Hepatocyte (in vitro differentiated cells): ENCODE measurements at regions not wholly inside any gene's neighbourhood (a gene's known extent, or its start where the extent isn't known, plus 50 kb on each side); places are given as distances from the start of the nearest gene placed in this dataset.

Experiments used
- DNase-seq: peaks from one replicate; pipeline ENCODE4 v3.0.0-alpha.2; 2016; ENCODE audit warnings: low spot score
- H2AFZ ChIP-seq: fragments of 200-600 bp; sonication (generic); 2 replicates; pipeline ENCODE4 v1.6.0; 2016; ENCODE audit warnings: antibody characterized with exemption, mild to moderate bottlenecking
- H3K27ac ChIP-seq: fragments of 200-600 bp; sonication (generic); 2 replicates; pipeline ENCODE4 v1.5.1; 2016; ENCODE audit warnings: mild to moderate bottlenecking
- H3K27me3 ChIP-seq: fragments of 200-600 bp; sonication (generic); 2 replicates; pipeline ENCODE4 v1.6.1; 2016
- H3K36me3 ChIP-seq: fragments of 200-600 bp; sonication (generic); replicated peaks from 2 replicates; pipeline ENCODE4 v1.5.1; 2016; ENCODE audit warnings: low read depth; ENCODE audit not compliant: insufficient read depth
- H3K4me1 ChIP-seq: fragments of 200-600 bp; sonication (generic); 2 replicates; pipeline ENCODE4 v1.5.1; 2016; ENCODE audit warnings: mild to moderate bottlenecking, moderate library complexity; ENCODE audit not compliant: insufficient read depth
- H3K4me2 ChIP-seq: fragments of 200-600 bp; sonication (generic); 2 replicates; pipeline ENCODE4 v1.6.0; 2016
- H3K4me3 ChIP-seq: fragments of 200-600 bp; sonication (generic); 2 replicates; pipeline ENCODE4 v1.5.1; 2016; ENCODE audit warnings: mild to moderate bottlenecking
- H3K79me2 ChIP-seq: fragments of 200-600 bp; sonication (generic); 2 replicates; pipeline ENCODE4 v1.6.0; 2017; ENCODE audit warnings: mild to moderate bottlenecking
- H3K9me2 ChIP-seq: fragments of 200-600 bp; sonication (generic); replicated peaks from 2 replicates; pipeline ENCODE4 v1.6.0; 2017; ENCODE audit warnings: mild to moderate bottlenecking; ENCODE audit not compliant: insufficient read depth
- H3K9me3 ChIP-seq: fragments of 200-600 bp; sonication (generic); 2 replicates; pipeline ENCODE4 v1.5.1; 2016; ENCODE audit warnings: low read depth, mild to moderate bottlenecking
- H4K20me1 ChIP-seq: fragments of 200-600 bp; sonication (generic); 2 replicates; pipeline ENCODE4 v1.6.0; 2016; ENCODE audit warnings: mild to moderate bottlenecking; ENCODE audit not compliant: insufficient read depth, poor library complexity, severe bottlenecking
- EZH2 ChIP-seq: fragments of 200-600 bp; sonication (generic); IDR thresholded peaks from 2 replicates; pipeline ENCODE4 v1.6.1; 2016; ENCODE audit warnings: antibody characterized with exemption, mild to moderate bottlenecking, borderline replicate concordance
- EZH2phosphoT487 ChIP-seq: fragments of 200-600 bp; sonication (generic); IDR thresholded peaks from one replicate; pipeline ENCODE4 v1.6.1; 2018; ENCODE audit warnings: antibody characterized with exemption, mild to moderate bottlenecking, low read depth, moderate library complexity; ENCODE audit not compliant: unreplicated experiment, severe bottlenecking
- WGBS: methylation state at CpG from one replicate; pipeline ENCODE4 v1.1.6; 2016; ENCODE audit warnings: low lambda C conversion rate; ENCODE audit errors: missing lambda C conversion rate; 5-methylcytosine and 5-hydroxymethylcytosine counted together
- TF ChIP-seq, protein P1 (sequence below): fragments of 200-600 bp; sonication (generic); IDR thresholded peaks from 2 replicates; pipeline ENCODE4 v1.5.1; 2016; ENCODE audit warnings: antibody characterized with exemption, mild to moderate bottlenecking; ENCODE audit not compliant: poor library complexity

- peaks cover 46% of the 10 kb centered on the region for H3K27me3 ChIP-seq
- H3K4me2 ChIP-seq = no peak overlapping the region
- no peaks in the 10 kb centered on the region for H3K9me2 ChIP-seq
- no peak overlapping the region for H3K27ac ChIP-seq
- H4K20me1 ChIP-seq = no peaks in the 10 kb centered on the region
- H3K9me3 ChIP-seq = no peaks in the 10 kb centered on the region
- DNase-seq = no peak
- no peaks in the 10 kb centered on the region for H3K36me3 ChIP-seq
- no peak overlapping the region for H2AFZ ChIP-seq
- no peaks in the 10 kb centered on the region for H3K79me2 ChIP-seq
- TF ChIP-seq, protein P1, sequence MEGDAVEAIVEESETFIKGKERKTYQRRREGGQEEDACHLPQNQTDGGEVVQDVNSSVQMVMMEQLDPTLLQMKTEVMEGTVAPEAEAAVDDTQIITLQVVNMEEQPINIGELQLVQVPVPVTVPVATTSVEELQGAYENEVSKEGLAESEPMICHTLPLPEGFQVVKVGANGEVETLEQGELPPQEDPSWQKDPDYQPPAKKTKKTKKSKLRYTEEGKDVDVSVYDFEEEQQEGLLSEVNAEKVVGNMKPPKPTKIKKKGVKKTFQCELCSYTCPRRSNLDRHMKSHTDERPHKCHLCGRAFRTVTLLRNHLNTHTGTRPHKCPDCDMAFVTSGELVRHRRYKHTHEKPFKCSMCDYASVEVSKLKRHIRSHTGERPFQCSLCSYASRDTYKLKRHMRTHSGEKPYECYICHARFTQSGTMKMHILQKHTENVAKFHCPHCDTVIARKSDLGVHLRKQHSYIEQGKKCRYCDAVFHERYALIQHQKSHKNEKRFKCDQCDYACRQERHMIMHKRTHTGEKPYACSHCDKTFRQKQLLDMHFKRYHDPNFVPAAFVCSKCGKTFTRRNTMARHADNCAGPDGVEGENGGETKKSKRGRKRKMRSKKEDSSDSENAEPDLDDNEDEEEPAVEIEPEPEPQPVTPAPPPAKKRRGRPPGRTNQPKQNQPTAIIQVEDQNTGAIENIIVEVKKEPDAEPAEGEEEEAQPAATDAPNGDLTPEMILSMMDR = no peak
- TF ChIP-seq EZH2 = no peak
- no peak for TF ChIP-seq EZH2phosphoT487
- H3K4me1 ChIP-seq = no peaks in the 10 kb centered on the region
- H3K4me3 ChIP-seq = no peak overlapping the region
These were observed 148.5 kb downstream of the DCLK3 start for GRCh38 chr3:36615861-36616260.

DNA sequence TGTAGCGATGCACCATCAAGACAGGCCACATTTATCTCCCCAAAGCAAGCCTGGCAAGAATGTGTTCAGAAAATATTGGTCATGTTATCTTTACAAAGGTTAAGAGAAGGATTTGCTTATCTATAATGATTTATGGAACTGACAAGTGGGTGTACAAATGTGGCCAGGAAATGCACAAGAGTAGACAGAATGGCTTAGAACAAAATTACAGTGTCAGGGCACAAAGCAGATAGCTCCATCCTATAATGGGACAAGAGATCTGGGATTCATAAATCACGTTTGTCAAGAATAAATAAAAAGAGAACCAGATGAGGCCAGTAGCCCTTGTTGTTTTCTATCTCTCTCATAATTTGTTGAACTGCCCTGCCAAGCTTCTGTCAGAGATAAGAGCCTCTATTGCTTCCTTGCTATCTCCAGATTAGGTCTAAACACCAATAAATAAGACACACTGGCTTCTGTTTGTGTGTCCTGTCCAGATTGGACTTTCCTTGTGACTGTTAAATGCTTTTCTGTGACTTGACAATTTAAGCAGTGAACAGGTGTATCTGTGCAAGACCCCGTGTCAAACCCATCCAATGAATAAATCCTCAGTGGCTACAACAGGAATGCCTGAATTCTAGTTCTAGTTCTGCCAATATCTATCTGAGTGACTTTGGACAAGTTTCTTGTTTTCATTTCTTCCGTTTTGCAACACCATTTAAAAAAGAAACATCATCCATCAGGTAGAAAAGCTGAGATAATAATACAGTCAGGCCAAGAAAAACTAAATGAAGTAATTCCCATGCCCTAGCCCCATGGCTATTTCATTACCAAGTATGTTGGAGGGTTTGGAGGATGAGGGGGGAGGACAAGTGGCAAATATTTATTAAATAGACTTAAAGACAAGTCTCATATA is 157.2 kb downstream of the DCLK3 start:
- Histone ChIP-seq H2AFZ (no peak overlapping the region), H3K9me3 (no peaks in the 10 kb centered on the region), H3K4me1 (no peaks in the 10 kb centered on the region), H3K27me3 (peaks cover 57% of the 10 kb centered on the region), H3K9me2 (no peaks in the 10 kb centered on the region), H4K20me1 (no peaks in the 10 kb centered on the region), H3K79me2 (no peaks in the 10 kb centered on the region), H3K36me3 (no peaks in the 10 kb centered on the region), H3K27ac (no peak overlapping the region), H3K4me2 (no peak overlapping the region), H3K4me3 (no peak overlapping the region)
- no peak for DNase-seq
- WGBS = 20% methylated on average over 4 of the region's 4 CpGs
- TF ChIP-seq EZH2phosphoT487 = peak; percentile 98
- TF ChIP-seq, protein P1 = no peak

DNA sequence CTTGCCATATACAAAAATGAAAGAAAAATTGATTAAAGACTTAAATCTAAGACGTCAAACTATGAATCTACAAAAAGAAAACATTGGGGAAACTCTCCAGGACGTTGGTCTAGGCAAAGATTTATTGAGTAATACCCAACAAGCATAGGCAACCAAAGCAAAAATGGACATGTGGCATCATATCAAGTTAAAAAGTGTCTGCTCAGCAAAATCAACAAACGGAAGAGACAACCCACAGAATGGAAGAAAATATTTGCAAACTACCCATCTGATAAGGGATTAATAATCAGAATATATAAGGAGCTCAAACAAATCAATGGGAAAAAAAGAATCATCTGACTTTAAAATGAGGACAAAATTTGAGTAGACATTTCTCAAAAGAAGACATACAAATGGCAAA is 160.9 kb downstream of the DCLK3 start:
- 63% methylated on average over 3 of the region's 3 CpGs for WGBS

More for the DNA sequence above, 160.9 kb downstream of the DCLK3 start:
- Histone ChIP-seq H3K4me1 (no peaks in the 10 kb centered on the region), H3K27me3 (peaks cover 57% of the 10 kb centered on the region), H3K4me2 (no peak overlapping the region), H3K9me3 (no peaks in the 10 kb centered on the region), H3K4me3 (no peak overlapping the region), H3K9me2 (no peaks in the 10 kb centered on the region), H2AFZ (no peak overlapping the region), H3K36me3 (no peaks in the 10 kb centered on the region), H3K79me2 (no peaks in the 10 kb centered on the region), H3K27ac (no peak overlapping the region), H4K20me1 (no peaks in the 10 kb centered on the region)
- TF ChIP-seq, protein P1 = no peak
- TF ChIP-seq EZH2phosphoT487 (no peak), EZH2 (no peak)
- DNase-seq = no peak
